ENCODE measurements at regions not wholly inside any gene's neighbourhood (a gene's known extent, or its start where the extent isn't known, plus 50 kb on each side); places are given as distances from the start of the nearest gene placed in this dataset.

DNA sequence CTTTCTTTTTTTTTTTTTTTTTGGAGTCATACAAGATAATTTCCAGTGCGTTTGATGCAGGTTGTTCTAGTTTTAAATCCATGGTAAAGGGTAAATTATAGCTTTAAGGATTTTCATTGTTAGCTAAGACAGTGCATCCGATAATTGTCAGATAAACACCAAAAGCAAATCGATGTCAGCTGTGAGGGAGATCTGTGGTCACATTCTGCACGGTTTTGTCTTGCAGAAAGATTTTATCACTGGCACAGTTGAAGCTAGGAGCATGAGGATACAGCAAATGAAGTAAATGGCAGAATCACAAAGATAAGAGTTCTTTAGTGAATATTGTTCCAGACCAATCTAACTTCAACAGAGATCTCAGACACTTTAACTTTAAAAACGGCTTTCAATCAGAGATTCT is 648.8 kb upstream of the COBL start (continued):
- TF ChIP-seq FOSL1 (IDR thresholded peaks at IDR 0.05; ENCODE audit: insufficient read depth, low read depth, low read length), result no peak

DNA sequence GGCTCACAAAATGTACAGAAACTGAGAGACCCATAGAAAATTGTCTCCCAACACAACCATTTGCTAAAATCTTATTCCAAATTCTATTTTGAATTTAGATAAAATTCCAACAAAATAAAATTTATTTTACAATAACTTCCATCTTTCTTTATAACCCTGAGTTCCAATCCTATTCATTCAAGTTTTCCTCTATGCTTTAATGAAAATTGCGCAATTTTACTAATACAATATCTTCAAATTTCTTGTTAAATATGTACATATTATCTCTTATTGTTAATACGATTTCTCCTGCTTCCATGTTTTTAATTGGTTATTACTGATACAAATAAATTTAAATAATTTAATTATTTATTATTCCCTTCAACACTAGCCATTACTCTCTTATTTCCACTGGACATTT is 645.2 kb upstream of the COBL start:
- H2AFZ ChIP-seq (ENCODE audit: low read length), result no peak overlapping the region
- H3K23ac ChIP-seq (ENCODE audit: insufficient read length), result no peak overlapping the region
- H3K9ac ChIP-seq (replicated peaks in 1 of 4; ENCODE audit: extremely low read depth in 1 of 4, low read depth in 3 of 4, low read length in 3 of 4), result no peak overlapping the region
- WGBS, 2 experiments (ENCODE audit: extremely low coverage in 1 of 2, insufficient coverage in 1 of 2, insufficient read length in 1 of 2, insufficient replicate concordance in 2 of 2, low coverage in 1 of 2, low lambda C conversion rate in 2 of 2, missing lambda C conversion rate in 1 of 2), result 94% methylated on average over 2 of the region's 2 CpGs; no CpG with 5 or more reads in 1 of the 2 experiments
- H3K56ac ChIP-seq (replicated peaks; ENCODE audit: insufficient read length, low read depth, low read length), result no peak overlapping the region
- no peak overlapping the region for H2BK5ac ChIP-seq (ENCODE audit: low read depth, low read length)
- no peak overlapping the region for H4K8ac ChIP-seq (ENCODE audit: extremely low read depth, insufficient read depth, low read length)
- H2BK12ac ChIP-seq (ENCODE audit: low read depth, low read length), result no peak overlapping the region
- TF ChIP-seq CEBPB (IDR thresholded peaks at IDR 0.05; ENCODE audit: low read depth, low read length) (peak; percentile 79; the same call in 1 of the 2 replicates), HDAC2 (IDR thresholded peaks at IDR 0.05; ENCODE audit: borderline replicate concordance in 1 of 2, low read depth in 2 of 2, low read length in 2 of 2) (no peak)
- H3K18ac ChIP-seq (ENCODE audit: extremely low read depth, low read length), result no peak overlapping the region
- H3K23me2 ChIP-seq (ENCODE audit: low read depth, low read length), result no peaks in the 10 kb centered on the region
- no peak overlapping the region for H4K5ac ChIP-seq (ENCODE audit: insufficient read length, low read depth, low read length)
- no peak overlapping the region for H4K91ac ChIP-seq (replicated peaks; ENCODE audit: insufficient read length, low read length)
- CTCF ChIA-PET (ENCODE audit: partially characterized antibody), result no interaction called here
- FAIRE-seq, result no peak
- POLR2A ChIA-PET (ENCODE audit: partially characterized antibody), result no interaction called here
- no peaks in the 10 kb centered on the region for H3K79me2 ChIP-seq (ENCODE audit: control insufficient read depth in 1 of 2, insufficient read depth in 2 of 2, low read length in 2 of 2)
- no peaks in the 10 kb centered on the region for H3K36me3 ChIP-seq (ENCODE audit: control insufficient read depth in 2 of 4, insufficient read depth in 4 of 4, low read length in 3 of 4)
- H3K79me1 ChIP-seq (ENCODE audit: low read depth, low read length), result no peaks in the 10 kb centered on the region
- DNase-seq (ENCODE audit: low read depth in 1 of 2, low spot score in 2 of 2), result no peak
- no peak overlapping the region for H2BK20ac ChIP-seq (ENCODE audit: low read length)
- no peaks in the 10 kb centered on the region for H4K20me1 ChIP-seq (replicated peaks in 1 of 2; ENCODE audit: control insufficient read depth in 1 of 2, insufficient read depth in 2 of 2, low read length in 2 of 2)
- H3K4me3 ChIP-seq (ENCODE audit: extremely low read depth in 1 of 4, insufficient read depth in 2 of 4, low read depth in 3 of 4, low read length in 4 of 4), result no peak overlapping the region
- H2AK5ac ChIP-seq (ENCODE audit: low read depth, low read length), result no peak overlapping the region
- no peak overlapping the region for H3K27ac ChIP-seq (ENCODE audit: low read depth, low read length)
- H3K9me3 ChIP-seq (ENCODE audit: insufficient read depth in 2 of 2, low read depth in 1 of 2, low read length in 1 of 2), result no peaks in the 10 kb centered on the region
- H2BK120ac ChIP-seq (replicated peaks; ENCODE audit: low read depth, low read length), result no peak overlapping the region
- H3K4me2 ChIP-seq (ENCODE audit: insufficient read depth in 1 of 2, low read depth in 2 of 2, low read length in 2 of 2), result no peak overlapping the region
- peaks cover 3 to 28% (median 17%) of the 10 kb centered on the region in 4 experiments for H3K27me3 ChIP-seq (replicated peaks in 1 of 4; ENCODE audit: control insufficient read depth in 3 of 4, extremely low read depth in 1 of 4, insufficient read depth in 3 of 4, low read length in 3 of 4)
- no peak overlapping the region for H2BK15ac ChIP-seq (ENCODE audit: low read length)
- H3K4ac ChIP-seq (replicated peaks; ENCODE audit: insufficient read length, low read depth, low read length), result no peak overlapping the region
- H3K14ac ChIP-seq (ENCODE audit: insufficient read length), result no peak overlapping the region
- H3K4me1 ChIP-seq (replicated peaks in 1 of 4; ENCODE audit: control insufficient read depth in 3 of 4, insufficient read depth in 4 of 4, low read length in 3 of 4), result no peaks in the 10 kb centered on the region

Measured in H1 (cell line).